BLaER1 treated with 17β-estradiol and CSF1 and Interleukin-3, amounts not matched to agents 10 nM and 100 nM (cell line): ENCODE measurements at regions not wholly inside any gene's neighbourhood (a gene's known extent, or its start where the extent isn't known, plus 50 kb on each side); places are given as distances from the start of the nearest gene placed in this dataset.

Source experiments
- H3K27ac ChIP-seq, 11 experiments: shearing (Covaris generic); formaldehyde crosslinking; 2 replicates each; pipeline ENCODE4 v1.8.1; 2022
- H3K27me3 ChIP-seq, 11 experiments: shearing (Covaris generic); formaldehyde crosslinking; 2 replicates each; pipeline ENCODE4 v1.8.1; 2022
- H3K36me3 ChIP-seq, 11 experiments: shearing (Covaris generic); formaldehyde crosslinking; 2 replicates each; pipeline ENCODE4 v1.8.1; 2022
- H3K4me1 ChIP-seq, 10 experiments: shearing (Covaris generic); formaldehyde crosslinking; 2 replicates each; pipeline ENCODE4 v1.8.1; 2022
- H3K4me2 ChIP-seq, 11 experiments: shearing (Covaris generic); formaldehyde crosslinking; 2 replicates each; pipeline ENCODE4 v1.8.1; 2022
- H3K4me3 ChIP-seq, 10 experiments: shearing (Covaris generic); formaldehyde crosslinking; 2 replicates each; pipeline ENCODE4 v1.8.1; 2022
- H3K9ac ChIP-seq, 11 experiments: shearing (Covaris generic); formaldehyde crosslinking; 2 replicates each; pipeline ENCODE4 v1.8.1; 2022
- H3K9me3 ChIP-seq, 11 experiments: shearing (Covaris generic); formaldehyde crosslinking; replicated peaks in 1 of 11; 2 replicates each; pipeline ENCODE4 v1.8.1; 2022
- H4K20me1 ChIP-seq, 11 experiments: shearing (Covaris generic); formaldehyde crosslinking; 2 replicates each; pipeline ENCODE4 v1.8.1; 2022
- Cebpa-rat ChIP-seq, 11 experiments: shearing (Covaris generic); IDR thresholded peaks; 2 replicates each; pipeline ENCODE4 v1.8.1; 2022

- no peaks in the 10 kb centered on the region for H4K20me1 ChIP-seq
- H3K4me1 ChIP-seq, result peaks cover 34 to 52% (median 40%) of the 10 kb centered on the region in 10 experiments
- H3K4me2 ChIP-seq, result peak overlapping the region in 10 of 11 experiments; percentile 28 to 62 (median 38); a peak in 17 of 22 replicates
- no peaks in the 10 kb centered on the region for H3K9me3 ChIP-seq
- H3K4me3 ChIP-seq, result no peak overlapping the region
- no peaks in the 10 kb centered on the region for H3K36me3 ChIP-seq
- H3K27ac ChIP-seq, result no peak overlapping the region
- TF ChIP-seq Cebpa-rat (IDR thresholded peaks at IDR 0.05), result no peak
- no peak overlapping the region for H3K9ac ChIP-seq
- no peaks in the 10 kb centered on the region for H3K27me3 ChIP-seq
Measured at GRCh38 chr17:72404872-72405271, 284.1 kb downstream of the SOX9 start.

- Histone ChIP-seq H3K36me3 (no peaks in the 10 kb centered on the region), H3K27ac (0 out of 22 replicates have a peak overlapping the region, but pooled peaks of 1 of the 11 experiments have one; percentile 13), H3K4me3 (no peak overlapping the region), H3K4me1 (peaks cover 34 to 52% (median 41%) of the 10 kb centered on the region in 10 experiments), H4K20me1 (no peaks in the 10 kb centered on the region), H3K27me3 (no peaks in the 10 kb centered on the region), H3K4me2 (peak overlapping the region in 5 of 11 experiments; percentile 8 to 81 (median 58); a peak in 6 of 22 replicates), H3K9ac (no peak overlapping the region), H3K9me3 (no peaks in the 10 kb centered on the region)
- TF ChIP-seq Cebpa-rat (IDR thresholded peaks at IDR 0.05), result no peak
Measured at GRCh38 chr17:72405662-72406230, 284.9 kb downstream of the SOX9 start.

- no peak for TF ChIP-seq Cebpa-rat (IDR thresholded peaks at IDR 0.05)
- H3K4me3 ChIP-seq, result no peak overlapping the region
- H3K36me3 ChIP-seq, result no peaks in the 10 kb centered on the region
- no peaks in the 10 kb centered on the region for H3K9me3 ChIP-seq
- H3K4me2 ChIP-seq, result peak overlapping the region; percentile 65 to 88 (median 78)
- H3K4me1 ChIP-seq, result peaks cover 34 to 52% (median 41%) of the 10 kb centered on the region in 10 experiments
- no peaks in the 10 kb centered on the region for H4K20me1 ChIP-seq
- no peaks in the 10 kb centered on the region for H3K27me3 ChIP-seq
- no peak overlapping the region for H3K9ac ChIP-seq
- H3K27ac ChIP-seq, result peak overlapping the region in 7 of 11 experiments; percentile 13 to 83 (median 34); a peak in 6 of 22 replicates
Measured at GRCh38 chr17:72406498-72406897, 285.7 kb downstream of the SOX9 start.

GRCh38 chr17:72407336-72407909, 286.6 kb downstream of the SOX9 start:
- Histone ChIP-seq H3K36me3 (no peaks in the 10 kb centered on the region), H3K4me1 (peaks cover 34 to 52% (median 41%) of the 10 kb centered on the region in 10 experiments), H4K20me1 (no peaks in the 10 kb centered on the region), H3K4me3 (peak overlapping the region in 1 of 10 experiments; percentile 27; a peak in 3 of 20 replicates), H3K4me2 (peak overlapping the region; percentile 65 to 88 (median 78)), H3K9me3 (no peaks in the 10 kb centered on the region), H3K27ac (peak overlapping the region in 10 of 11 experiments; percentile 7 to 83 (median 41); a peak in 16 of 22 replicates), H3K9ac (peak overlapping the region in 4 of 11 experiments; percentile 11 to 64 (median 48); a peak in 4 of 22 replicates), H3K27me3 (no peaks in the 10 kb centered on the region)
- no peak for TF ChIP-seq Cebpa-rat (IDR thresholded peaks at IDR 0.05)

- Histone ChIP-seq H3K4me3 (no peak overlapping the region), H3K36me3 (no peaks in the 10 kb centered on the region), H3K4me1 (peaks cover 38 to 52% (median 41%) of the 10 kb centered on the region in 10 experiments), H3K27ac (peak overlapping the region in 8 of 11 experiments; percentile 10 to 83 (median 41); a peak in 9 of 22 replicates), H3K9ac (peak overlapping the region in 4 of 11 experiments; percentile 11 to 64 (median 48); a peak in 4 of 22 replicates), H3K4me2 (peak overlapping the region; percentile 65 to 88 (median 78); a peak in 21 of 22 replicates), H3K9me3 (no peaks in the 10 kb centered on the region), H4K20me1 (no peaks in the 10 kb centered on the region), H3K27me3 (no peaks in the 10 kb centered on the region)
- TF ChIP-seq Cebpa-rat (IDR thresholded peaks at IDR 0.05), result no peak
Measured at GRCh38 chr17:72407931-72408330, 287.1 kb downstream of the SOX9 start.

- Histone ChIP-seq H3K36me3 (no peaks in the 10 kb centered on the region), H4K20me1 (no peaks in the 10 kb centered on the region), H3K4me2 (peak overlapping the region in 9 of 11 experiments; percentile 65 to 88 (median 78); a peak in 17 of 22 replicates), H3K9ac (no peak overlapping the region), H3K4me3 (no peak overlapping the region), H3K4me1 (peaks cover 38 to 53% (median 41%) of the 10 kb centered on the region in 10 experiments), H3K9me3 (no peaks in the 10 kb centered on the region), H3K27me3 (no peaks in the 10 kb centered on the region), H3K27ac (peak overlapping the region in 4 of 11 experiments; percentile 2 to 83 (median 42); a peak in 5 of 22 replicates)
- no peak for TF ChIP-seq Cebpa-rat (IDR thresholded peaks at IDR 0.05)
Measured at GRCh38 chr17:72408641-72409040, 287.8 kb downstream of the SOX9 start.

- no peak overlapping the region for H3K9ac ChIP-seq
- H3K4me1 ChIP-seq, result peaks cover 40 to 57% (median 44%) of the 10 kb centered on the region in 10 experiments
- no peaks in the 10 kb centered on the region for H3K27me3 ChIP-seq
- no peaks in the 10 kb centered on the region for H4K20me1 ChIP-seq
- H3K27ac ChIP-seq, result no peak overlapping the region
- H3K4me2 ChIP-seq, result peak overlapping the region in 4 of 11 experiments; percentile 77 to 88 (median 81); a peak in 1 of 22 replicates
- TF ChIP-seq Cebpa-rat (IDR thresholded peaks at IDR 0.05), result no peak
- H3K36me3 ChIP-seq, result no peaks in the 10 kb centered on the region
- no peak overlapping the region for H3K4me3 ChIP-seq
- H3K9me3 ChIP-seq, result no peaks in the 10 kb centered on the region; a peak in 1 of 22 replicates
Measured at GRCh38 chr17:72409405-72410002, 288.7 kb downstream of the SOX9 start.

- Histone ChIP-seq H4K20me1 (no peaks in the 10 kb centered on the region), H3K4me3 (no peak overlapping the region), H3K4me2 (no peak overlapping the region), H3K4me1 (peaks cover 43 to 57% (median 51%) of the 10 kb centered on the region in 10 experiments), H3K27ac (no peak overlapping the region), H3K27me3 (no peaks in the 10 kb centered on the region), H3K9ac (no peak overlapping the region), H3K36me3 (no peaks in the 10 kb centered on the region), H3K9me3 (no peaks in the 10 kb centered on the region; a peak in 1 of 22 replicates)
- TF ChIP-seq Cebpa-rat (IDR thresholded peaks at IDR 0.05), result no peak
Measured at GRCh38 chr17:72411124-72411563, 290.3 kb downstream of the SOX9 start.

- H3K9me3 ChIP-seq, result peaks cover 8 to 11% (median 10%) of the 10 kb centered on the region in 11 experiments
- no peak overlapping the region for H3K4me3 ChIP-seq
- peaks cover 0 to 2% (median under 1%) of the 10 kb centered on the region in 11 experiments; a peak in 7 of 22 replicates for H3K36me3 ChIP-seq
- no peaks in the 10 kb centered on the region for H3K27me3 ChIP-seq
- no peak overlapping the region for H3K27ac ChIP-seq
- TF ChIP-seq Cebpa-rat (IDR thresholded peaks at IDR 0.05), result no peak
- H4K20me1 ChIP-seq, result no peaks in the 10 kb centered on the region
- no peak overlapping the region; a peak in 1 of 22 replicates for H3K4me2 ChIP-seq
- peaks cover 38 to 53% (median 48%) of the 10 kb centered on the region in 10 experiments for H3K4me1 ChIP-seq
- no peak overlapping the region for H3K9ac ChIP-seq
Measured at GRCh38 chr17:72412650-72413076, 291.8 kb downstream of the SOX9 start.
